ENCODE measurements at regions not wholly inside any gene's neighbourhood (a gene's known extent, or its start where the extent isn't known, plus 50 kb on each side); places are given as distances from the start of the nearest gene placed in this dataset.

- no peak for TF ChIP-seq GATAD2B (IDR thresholded peaks at IDR 0.05; ENCODE audit: borderline replicate concordance)
These were observed 182.7 kb downstream of the TAF11L14 start (continued) for GRCh38 chr5:17816944-17817343.

GRCh38 chr5:17817990-17818389 is 183.7 kb downstream of the TAF11L14 start:
- no peak for DNase-seq (ENCODE audit: extremely low read depth in 1 of 4, low spot score in 3 of 4)
- H3K27ac ChIP-seq (ENCODE audit: extremely low read depth, low read depth, low read length) = no peak overlapping the region
- no peaks in the 10 kb centered on the region for H3K9me1 ChIP-seq (ENCODE audit: control insufficient read depth, insufficient read depth, low read length)
- H3K9me3 ChIP-seq (replicated peaks; ENCODE audit: control insufficient read depth, insufficient read depth, low read depth, low read length) = no peaks in the 10 kb centered on the region; the same call in 1 of the 2 replicates
- no peaks in the 10 kb centered on the region for H3K79me2 ChIP-seq (ENCODE audit: control insufficient read depth, insufficient read depth, low read length)
- no peaks in the 10 kb centered on the region for H3K27me3 ChIP-seq (ENCODE audit: control insufficient read depth in 2 of 2, insufficient read depth in 2 of 2, low read length in 2 of 2)
- FAIRE-seq = no peak
- no peak overlapping the region for H2AFZ ChIP-seq (ENCODE audit: low read depth, low read length)
- no peak for ATAC-seq
- ChIA-PET CTCF (ENCODE audit: low intra/inter-chr PET ratio) (no interaction called here), POLR2A (no interaction called here)
- no peak overlapping the region for H3K4me2 ChIP-seq (ENCODE audit: insufficient read depth, low read length)
- in situ Hi-C loops (cut with MboI) (no loop called here), intact Hi-C loops (cut with micrococcal nuclease) (no loop called here)
- H3K4me3 ChIP-seq = no peak overlapping the region
- H3K36me3 ChIP-seq (ENCODE audit: control insufficient read depth, insufficient read depth, low read length) = no peaks in the 10 kb centered on the region
- no TSS peak for BruUV-seq (replicated peaks)
- H4K20me1 ChIP-seq (replicated peaks; ENCODE audit: control insufficient read depth, insufficient read depth, low read length) = no peaks in the 10 kb centered on the region
- H3K9ac ChIP-seq (ENCODE audit: insufficient read depth in 1 of 2, low read depth in 2 of 2, low read length in 2 of 2) = no peak overlapping the region
- H3K4me1 ChIP-seq (replicated peaks in 1 of 2; ENCODE audit: control insufficient read depth in 2 of 2, insufficient read depth in 2 of 2, low read length in 2 of 2) = no peaks in the 10 kb centered on the region
- TF ChIP-seq HNRNPH1 (optimal IDR thresholded peaks at IDR 0.05; ENCODE audit: low read depth, low read length) = no peak
- no peak for TF ChIP-seq ZBTB12 (CRISPR knock-in tag; IDR thresholded peaks at IDR 0.05)
- no peak for TF ChIP-seq RBM34 (IDR thresholded peaks at IDR 0.05; ENCODE audit: borderline replicate concordance, insufficient read depth, low read length)
- TF ChIP-seq POLR2G (IDR thresholded peaks at IDR 0.05; ENCODE audit: low read depth, low read length) = no peak
- TF ChIP-seq ZFX (CRISPR knock-in tag; IDR thresholded peaks at IDR 0.05) = no peak
- TF ChIP-seq CBX5 (IDR thresholded peaks at IDR 0.05; ENCODE audit: borderline replicate concordance, low read depth) = no peak
- no peak for TF ChIP-seq KLF10 (CRISPR knock-in tag; IDR thresholded peaks at IDR 0.05)
- TF ChIP-seq ZNF239 (CRISPR knock-in tag; IDR thresholded peaks at IDR 0.05) = no peak
- TF ChIP-seq E2F6 (IDR thresholded peaks at IDR 0.05; ENCODE audit: borderline replicate concordance in 1 of 2, extremely low read depth in 1 of 2, insufficient read depth in 1 of 2, insufficient read length in 1 of 2, low read depth in 1 of 2, low read length in 1 of 2, poor library complexity in 1 of 2, severe bottlenecking in 1 of 2) = no peak
